GM23338 (cell line): ENCODE measurements at regions not wholly inside any gene's neighbourhood (a gene's known extent, or its start where the extent isn't known, plus 50 kb on each side); places are given as distances from the start of the nearest gene placed in this dataset.

Experiments
- ATAC-seq: fragments of 200-7000 bp; cut with Tn5 transposase; 3 replicates; pipeline ENCODE4 v1.9.1; 2020
- DNase-seq: peaks from one replicate; pipeline ENCODE4 v3.0.0-alpha.2; 2015; ENCODE audit warnings: low spot score
- H2AFZ ChIP-seq: fragments of 200-600 bp; sonication (generic); 2 replicates; pipeline ENCODE4 v1.8.0; 2016; ENCODE audit warnings: antibody characterized with exemption, mild to moderate bottlenecking, moderate library complexity
- H3F3A ChIP-seq: fragments of 200-600 bp; sonication (generic); replicated peaks from 2 replicates; pipeline ENCODE4 v1.8.0; 2017; ENCODE audit warnings: antibody characterized with exemption, mixed run types, low read depth
- H3K27ac ChIP-seq: fragments of 200-600 bp; sonication (generic); 2 replicates; pipeline ENCODE4 v1.6.1; 2016; ENCODE audit warnings: low read depth
- H3K27me3 ChIP-seq: fragments of 200-600 bp; sonication (generic); 2 replicates; pipeline ENCODE4 v1.8.0; 2016; ENCODE audit warnings: mild to moderate bottlenecking, mixed run types, moderate library complexity; ENCODE audit not compliant: insufficient read depth
- H3K36me3 ChIP-seq: fragments of 200-600 bp; sonication (generic); 2 replicates; pipeline ENCODE4 v1.8.0; 2016; ENCODE audit warnings: mild to moderate bottlenecking; ENCODE audit not compliant: insufficient read depth
- H3K4me1 ChIP-seq: fragments of 200-600 bp; sonication (generic); 2 replicates; pipeline ENCODE4 v1.8.0; 2016; ENCODE audit warnings: mild to moderate bottlenecking, moderate library complexity; ENCODE audit not compliant: insufficient read depth
- H3K4me2 ChIP-seq: fragments of 200-600 bp; sonication (generic); 2 replicates; pipeline ENCODE4 v1.7.1; 2017; ENCODE audit warnings: mixed run types
- H3K4me3 ChIP-seq: fragments of 200-600 bp; sonication (generic); 2 replicates; pipeline ENCODE4 v1.6.1; 2016; ENCODE audit warnings: mixed run types
- H3K79me2 ChIP-seq: fragments of 200-600 bp; sonication (generic); replicated peaks from 2 replicates; pipeline ENCODE4 v1.8.0; 2017; ENCODE audit warnings: mild to moderate bottlenecking; ENCODE audit not compliant: insufficient read depth
- H3K9me2 ChIP-seq: fragments of 200-600 bp; sonication (generic); 2 replicates; pipeline ENCODE4 v1.8.0; 2017; ENCODE audit not compliant: insufficient read depth
- H4K20me1 ChIP-seq: fragments of 200-600 bp; sonication (generic); replicated peaks from 2 replicates; pipeline ENCODE4 v1.8.0; 2017; ENCODE audit warnings: mild to moderate bottlenecking; ENCODE audit not compliant: insufficient read depth
- H3K27ac Mint-ChIP-seq: 2 replicates; pipeline ENCODE4 v1.8.0; 2020; ENCODE audit warnings: inconsistent platforms, mild to moderate bottlenecking, moderate library complexity, mixed read lengths
- H3K27me3 Mint-ChIP-seq: 3 replicates; pipeline ENCODE4 v1.8.0; 2022; ENCODE audit warnings: low read depth, mild to moderate bottlenecking, moderate library complexity, mixed read lengths, inconsistent platforms; ENCODE audit not compliant: insufficient read depth, poor library complexity
- H3K36me3 Mint-ChIP-seq: 3 replicates; pipeline ENCODE4 v1.8.0; 2021; ENCODE audit warnings: low read depth, mild to moderate bottlenecking, inconsistent platforms, moderate library complexity, mixed read lengths
- H3K4me1 Mint-ChIP-seq: 3 replicates; pipeline ENCODE4 v1.8.0; 2020; ENCODE audit warnings: mild to moderate bottlenecking, inconsistent platforms, mixed read lengths
- H3K4me3 Mint-ChIP-seq: 3 replicates; pipeline ENCODE4 v1.8.0; 2021; ENCODE audit warnings: moderate library complexity, mild to moderate bottlenecking, inconsistent platforms, mixed read lengths
- H3K9me3 Mint-ChIP-seq: 3 replicates; pipeline ENCODE4 v1.8.0; 2020; ENCODE audit warnings: moderate library complexity, mild to moderate bottlenecking, inconsistent platforms, mixed read lengths
- CREB1 ChIP-seq: fragments of 250-450 bp; sonication (Bioruptor Pico); IDR thresholded peaks from 2 replicates; pipeline ENCODE4 v1.5.0; 2020; ENCODE audit warnings: low read depth, mild to moderate bottlenecking, moderate library complexity
- EZH2 ChIP-seq: fragments of 200-600 bp; sonication (generic); IDR thresholded peaks from one replicate; pipeline ENCODE4 v1.8.0; 2017; ENCODE audit warnings: antibody characterized with exemption, mild to moderate bottlenecking, low read depth; ENCODE audit not compliant: unreplicated experiment
- EZH2phosphoT487 ChIP-seq: fragments of 200-600 bp; sonication (generic); IDR thresholded peaks from one replicate; pipeline ENCODE4 v1.8.1; 2018; ENCODE audit warnings: antibody characterized with exemption; ENCODE audit not compliant: unreplicated experiment
- JUNB ChIP-seq: IDR thresholded peaks from one replicate; pipeline ENCODE4 v1.6.1; 2016; ENCODE audit warnings: antibody characterized with exemption; ENCODE audit not compliant: unreplicated experiment
- NANOG ChIP-seq: IDR thresholded peaks from 2 replicates; pipeline ENCODE4 v1.6.1; 2016; ENCODE audit warnings: antibody characterized with exemption, borderline replicate concordance
- POLR2AphosphoS5 ChIP-seq: IDR thresholded peaks from 2 replicates; pipeline ENCODE4 v1.6.1; 2016; ENCODE audit warnings: antibody characterized with exemption, low read depth
- STAT1 ChIP-seq: IDR thresholded peaks from one replicate; pipeline ENCODE4 v1.6.1; 2016; ENCODE audit warnings: antibody characterized with exemption; ENCODE audit not compliant: unreplicated experiment
- ZNF114 ChIP-seq: fragments of 250-450 bp; sonication (Bioruptor Pico); IDR thresholded peaks from 2 replicates; pipeline ENCODE4 v1.5.0; 2020; ENCODE audit warnings: mild to moderate bottlenecking, moderate library complexity
- ZNF331 ChIP-seq: fragments of 250-450 bp; sonication (Bioruptor Pico); IDR thresholded peaks from 2 replicates; pipeline ENCODE4 v1.5.0; 2020; ENCODE audit warnings: low read depth, mild to moderate bottlenecking, moderate library complexity
- TF ChIP-seq, protein P1 (sequence below): fragments of 250-450 bp; sonication (Bioruptor Pico); IDR thresholded peaks from 2 replicates; pipeline ENCODE4 v1.5.0; 2020; ENCODE audit warnings: mild to moderate bottlenecking, moderate library complexity
- TF ChIP-seq, protein P2 (sequence below): IDR thresholded peaks from 2 replicates; pipeline ENCODE4 v1.6.1; 2016; ENCODE audit warnings: antibody characterized with exemption
- TF ChIP-seq, protein P3 (sequence below): IDR thresholded peaks from one replicate; pipeline ENCODE4 v1.6.1; 2018; ENCODE audit warnings: antibody characterized with exemption; ENCODE audit not compliant: unreplicated experiment
- TF ChIP-seq, protein P4 (sequence below), 2 experiments: fragments of 200-600 bp in 1 of 2; sonication (generic) in 1 of 2; conservative IDR thresholded peaks; 2 replicates each; pipeline versions ENCODE4 v1.5.1 to v1.6.1; 2016 to 2017; ENCODE audit warnings: antibody characterized with exemption in 2 of 2, low read depth in 2 of 2, mild to moderate bottlenecking in 2 of 2, moderate library complexity in 1 of 2

DNA sequence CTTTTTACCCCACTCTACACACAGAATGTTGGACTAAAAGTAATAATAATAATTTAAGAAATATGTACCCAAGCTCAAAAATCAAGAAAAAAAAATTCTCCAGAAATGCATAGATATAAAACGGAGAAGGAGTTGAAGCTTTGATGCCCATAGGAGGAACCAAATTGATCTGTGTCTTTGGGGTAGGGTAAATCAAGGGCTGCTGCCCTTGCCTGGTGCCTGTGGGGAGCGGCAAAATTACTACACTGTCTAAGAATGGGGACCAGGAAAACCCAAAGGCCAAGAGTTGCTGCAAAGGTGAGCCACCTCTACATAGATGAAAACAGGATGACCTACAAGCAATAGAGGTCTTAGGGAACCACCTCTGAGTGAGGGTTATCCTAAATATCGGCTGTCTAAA lies 56.0 kb upstream of the SPPL2A start:
- ATAC-seq: no peak
- Histone ChIP-seq H3K9me2 (no peaks in the 10 kb centered on the region), H3F3A (no peaks in the 10 kb centered on the region), H2AFZ (no peak overlapping the region), H3K36me3 (no peaks in the 10 kb centered on the region), H3K27me3 (no peaks in the 10 kb centered on the region), H3K79me2 (no peaks in the 10 kb centered on the region), H3K4me3 (no peak overlapping the region), H3K4me2 (no peak overlapping the region), H3K27ac (no peak overlapping the region), H3K4me1 (peaks cover 7% of the 10 kb centered on the region), H4K20me1 (no peaks in the 10 kb centered on the region)
- Mint-ChIP-seq H3K9me3 (no peaks in the 10 kb centered on the region), H3K36me3 (no peaks in the 10 kb centered on the region), H3K4me1 (peaks cover 16% of the 10 kb centered on the region), H3K4me3 (no peak overlapping the region), H3K27ac (no peak overlapping the region), H3K27me3 (no peaks in the 10 kb centered on the region)
- TF ChIP-seq, protein P1, sequence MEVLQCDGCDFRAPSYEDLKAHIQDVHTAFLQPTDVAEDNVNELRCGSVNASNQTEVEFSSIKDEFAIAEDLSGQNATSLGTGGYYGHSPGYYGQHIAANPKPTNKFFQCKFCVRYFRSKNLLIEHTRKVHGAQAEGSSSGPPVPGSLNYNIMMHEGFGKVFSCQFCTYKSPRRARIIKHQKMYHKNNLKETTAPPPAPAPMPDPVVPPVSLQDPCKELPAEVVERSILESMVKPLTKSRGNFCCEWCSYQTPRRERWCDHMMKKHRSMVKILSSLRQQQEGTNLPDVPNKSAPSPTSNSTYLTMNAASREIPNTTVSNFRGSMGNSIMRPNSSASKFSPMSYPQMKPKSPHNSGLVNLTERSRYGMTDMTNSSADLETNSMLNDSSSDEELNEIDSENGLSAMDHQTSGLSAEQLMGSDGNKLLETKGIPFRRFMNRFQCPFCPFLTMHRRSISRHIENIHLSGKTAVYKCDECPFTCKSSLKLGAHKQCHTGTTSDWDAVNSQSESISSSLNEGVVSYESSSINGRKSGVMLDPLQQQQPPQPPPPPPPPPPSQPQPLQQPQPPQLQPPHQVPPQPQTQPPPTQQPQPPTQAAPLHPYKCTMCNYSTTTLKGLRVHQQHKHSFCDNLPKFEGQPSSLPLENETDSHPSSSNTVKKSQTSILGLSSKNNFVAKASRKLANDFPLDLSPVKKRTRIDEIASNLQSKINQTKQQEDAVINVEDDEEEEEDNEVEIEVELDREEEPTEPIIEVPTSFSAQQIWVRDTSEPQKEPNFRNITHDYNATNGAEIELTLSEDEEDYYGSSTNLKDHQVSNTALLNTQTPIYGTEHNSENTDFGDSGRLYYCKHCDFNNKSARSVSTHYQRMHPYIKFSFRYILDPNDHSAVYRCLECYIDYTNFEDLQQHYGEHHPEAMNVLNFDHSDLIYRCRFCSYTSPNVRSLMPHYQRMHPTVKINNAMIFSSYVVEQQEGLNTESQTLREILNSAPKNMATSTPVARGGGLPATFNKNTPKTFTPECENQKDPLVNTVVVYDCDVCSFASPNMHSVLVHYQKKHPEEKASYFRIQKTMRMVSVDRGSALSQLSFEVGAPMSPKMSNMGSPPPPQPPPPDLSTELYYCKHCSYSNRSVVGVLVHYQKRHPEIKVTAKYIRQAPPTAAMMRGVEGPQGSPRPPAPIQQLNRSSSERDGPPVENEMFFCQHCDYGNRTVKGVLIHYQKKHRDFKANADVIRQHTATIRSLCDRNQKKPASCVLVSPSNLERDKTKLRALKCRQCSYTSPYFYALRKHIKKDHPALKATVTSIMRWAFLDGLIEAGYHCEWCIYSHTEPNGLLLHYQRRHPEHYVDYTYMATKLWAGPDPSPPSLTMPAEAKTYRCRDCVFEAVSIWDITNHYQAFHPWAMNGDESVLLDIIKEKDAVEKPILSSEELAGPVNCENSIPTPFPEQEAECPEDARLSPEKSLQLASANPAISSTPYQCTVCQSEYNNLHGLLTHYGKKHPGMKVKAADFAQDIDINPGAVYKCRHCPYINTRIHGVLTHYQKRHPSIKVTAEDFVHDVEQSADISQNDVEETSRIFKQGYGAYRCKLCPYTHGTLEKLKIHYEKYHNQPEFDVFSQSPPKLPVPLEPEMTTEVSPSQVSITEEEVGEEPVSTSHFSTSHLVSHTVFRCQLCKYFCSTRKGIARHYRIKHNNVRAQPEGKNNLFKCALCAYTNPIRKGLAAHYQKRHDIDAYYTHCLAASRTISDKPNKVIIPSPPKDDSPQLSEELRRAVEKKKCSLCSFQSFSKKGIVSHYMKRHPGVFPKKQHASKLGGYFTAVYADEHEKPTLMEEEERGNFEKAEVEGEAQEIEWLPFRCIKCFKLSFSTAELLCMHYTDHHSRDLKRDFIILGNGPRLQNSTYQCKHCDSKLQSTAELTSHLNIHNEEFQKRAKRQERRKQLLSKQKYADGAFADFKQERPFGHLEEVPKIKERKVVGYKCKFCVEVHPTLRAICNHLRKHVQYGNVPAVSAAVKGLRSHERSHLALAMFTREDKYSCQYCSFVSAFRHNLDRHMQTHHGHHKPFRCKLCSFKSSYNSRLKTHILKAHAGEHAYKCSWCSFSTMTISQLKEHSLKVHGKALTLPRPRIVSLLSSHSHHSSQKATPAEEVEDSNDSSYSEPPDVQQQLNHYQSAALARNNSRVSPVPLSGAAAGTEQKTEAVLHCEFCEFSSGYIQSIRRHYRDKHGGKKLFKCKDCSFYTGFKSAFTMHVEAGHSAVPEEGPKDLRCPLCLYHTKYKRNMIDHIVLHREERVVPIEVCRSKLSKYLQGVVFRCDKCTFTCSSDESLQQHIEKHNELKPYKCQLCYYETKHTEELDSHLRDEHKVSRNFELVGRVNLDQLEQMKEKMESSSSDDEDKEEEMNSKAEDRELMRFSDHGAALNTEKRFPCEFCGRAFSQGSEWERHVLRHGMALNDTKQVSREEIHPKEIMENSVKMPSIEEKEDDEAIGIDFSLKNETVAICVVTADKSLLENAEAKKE: no peak
- TF ChIP-seq NANOG (no peak), ZNF331 (no peak), STAT1 (no peak), EZH2 (no peak), CREB1 (CRISPR knock-in tag) (no peak), EZH2phosphoT487 (no peak), ZNF114 (CRISPR knock-in tag) (no peak), JUNB (no peak), POLR2AphosphoS5 (no peak)
- TF ChIP-seq, protein P2, sequence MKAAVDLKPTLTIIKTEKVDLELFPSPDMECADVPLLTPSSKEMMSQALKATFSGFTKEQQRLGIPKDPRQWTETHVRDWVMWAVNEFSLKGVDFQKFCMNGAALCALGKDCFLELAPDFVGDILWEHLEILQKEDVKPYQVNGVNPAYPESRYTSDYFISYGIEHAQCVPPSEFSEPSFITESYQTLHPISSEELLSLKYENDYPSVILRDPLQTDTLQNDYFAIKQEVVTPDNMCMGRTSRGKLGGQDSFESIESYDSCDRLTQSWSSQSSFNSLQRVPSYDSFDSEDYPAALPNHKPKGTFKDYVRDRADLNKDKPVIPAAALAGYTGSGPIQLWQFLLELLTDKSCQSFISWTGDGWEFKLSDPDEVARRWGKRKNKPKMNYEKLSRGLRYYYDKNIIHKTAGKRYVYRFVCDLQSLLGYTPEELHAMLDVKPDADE: no peak
- TF ChIP-seq, protein P3, sequence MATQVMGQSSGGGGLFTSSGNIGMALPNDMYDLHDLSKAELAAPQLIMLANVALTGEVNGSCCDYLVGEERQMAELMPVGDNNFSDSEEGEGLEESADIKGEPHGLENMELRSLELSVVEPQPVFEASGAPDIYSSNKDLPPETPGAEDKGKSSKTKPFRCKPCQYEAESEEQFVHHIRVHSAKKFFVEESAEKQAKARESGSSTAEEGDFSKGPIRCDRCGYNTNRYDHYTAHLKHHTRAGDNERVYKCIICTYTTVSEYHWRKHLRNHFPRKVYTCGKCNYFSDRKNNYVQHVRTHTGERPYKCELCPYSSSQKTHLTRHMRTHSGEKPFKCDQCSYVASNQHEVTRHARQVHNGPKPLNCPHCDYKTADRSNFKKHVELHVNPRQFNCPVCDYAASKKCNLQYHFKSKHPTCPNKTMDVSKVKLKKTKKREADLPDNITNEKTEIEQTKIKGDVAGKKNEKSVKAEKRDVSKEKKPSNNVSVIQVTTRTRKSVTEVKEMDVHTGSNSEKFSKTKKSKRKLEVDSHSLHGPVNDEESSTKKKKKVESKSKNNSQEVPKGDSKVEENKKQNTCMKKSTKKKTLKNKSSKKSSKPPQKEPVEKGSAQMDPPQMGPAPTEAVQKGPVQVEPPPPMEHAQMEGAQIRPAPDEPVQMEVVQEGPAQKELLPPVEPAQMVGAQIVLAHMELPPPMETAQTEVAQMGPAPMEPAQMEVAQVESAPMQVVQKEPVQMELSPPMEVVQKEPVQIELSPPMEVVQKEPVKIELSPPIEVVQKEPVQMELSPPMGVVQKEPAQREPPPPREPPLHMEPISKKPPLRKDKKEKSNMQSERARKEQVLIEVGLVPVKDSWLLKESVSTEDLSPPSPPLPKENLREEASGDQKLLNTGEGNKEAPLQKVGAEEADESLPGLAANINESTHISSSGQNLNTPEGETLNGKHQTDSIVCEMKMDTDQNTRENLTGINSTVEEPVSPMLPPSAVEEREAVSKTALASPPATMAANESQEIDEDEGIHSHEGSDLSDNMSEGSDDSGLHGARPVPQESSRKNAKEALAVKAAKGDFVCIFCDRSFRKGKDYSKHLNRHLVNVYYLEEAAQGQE: no peak
- TF ChIP-seq, protein P4, sequence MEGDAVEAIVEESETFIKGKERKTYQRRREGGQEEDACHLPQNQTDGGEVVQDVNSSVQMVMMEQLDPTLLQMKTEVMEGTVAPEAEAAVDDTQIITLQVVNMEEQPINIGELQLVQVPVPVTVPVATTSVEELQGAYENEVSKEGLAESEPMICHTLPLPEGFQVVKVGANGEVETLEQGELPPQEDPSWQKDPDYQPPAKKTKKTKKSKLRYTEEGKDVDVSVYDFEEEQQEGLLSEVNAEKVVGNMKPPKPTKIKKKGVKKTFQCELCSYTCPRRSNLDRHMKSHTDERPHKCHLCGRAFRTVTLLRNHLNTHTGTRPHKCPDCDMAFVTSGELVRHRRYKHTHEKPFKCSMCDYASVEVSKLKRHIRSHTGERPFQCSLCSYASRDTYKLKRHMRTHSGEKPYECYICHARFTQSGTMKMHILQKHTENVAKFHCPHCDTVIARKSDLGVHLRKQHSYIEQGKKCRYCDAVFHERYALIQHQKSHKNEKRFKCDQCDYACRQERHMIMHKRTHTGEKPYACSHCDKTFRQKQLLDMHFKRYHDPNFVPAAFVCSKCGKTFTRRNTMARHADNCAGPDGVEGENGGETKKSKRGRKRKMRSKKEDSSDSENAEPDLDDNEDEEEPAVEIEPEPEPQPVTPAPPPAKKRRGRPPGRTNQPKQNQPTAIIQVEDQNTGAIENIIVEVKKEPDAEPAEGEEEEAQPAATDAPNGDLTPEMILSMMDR (conservative IDR thresholded peaks at IDR 0.05; ENCODE audit: low read depth in 2 of 2): no peak
- DNase-seq: no peak
